HUES48 (cell line): ENCODE measurements at regions not wholly inside any gene's neighbourhood (a gene's known extent, or its start where the extent isn't known, plus 50 kb on each side); places are given as distances from the start of the nearest gene placed in this dataset.

ENCODE experiments used
- H3K27ac ChIP-seq: one replicate; pipeline ENCODE4 v1.7.0; 2013; ENCODE audit warnings: low read depth, low read length, inconsistent platforms
- H3K27me3 ChIP-seq: 2 replicates; pipeline ENCODE4 v1.6.1; 2013; ENCODE audit warnings: mild to moderate bottlenecking, low read length; ENCODE audit not compliant: control insufficient read depth, insufficient read depth
- H3K36me3 ChIP-seq: 2 replicates; pipeline ENCODE4 v1.6.1; 2013; ENCODE audit warnings: low read length; ENCODE audit not compliant: control insufficient read depth, insufficient read depth
- H3K4me1 ChIP-seq: 2 replicates; pipeline ENCODE4 v1.6.1; 2013; ENCODE audit warnings: mild to moderate bottlenecking, low read length; ENCODE audit not compliant: control insufficient read depth, insufficient read depth
- H3K4me3 ChIP-seq: 2 replicates; pipeline ENCODE4 v1.5.1; 2013; ENCODE audit warnings: mild to moderate bottlenecking, low read depth, low read length
- H3K9ac ChIP-seq: 2 replicates; pipeline ENCODE4 v1.6.1; 2013; ENCODE audit warnings: mild to moderate bottlenecking, low read depth, low read length, moderate library complexity
- H3K9me3 ChIP-seq: 2 replicates; pipeline ENCODE4 v1.6.1; 2013; ENCODE audit warnings: low read length; ENCODE audit not compliant: control insufficient read depth, insufficient read depth

DNA sequence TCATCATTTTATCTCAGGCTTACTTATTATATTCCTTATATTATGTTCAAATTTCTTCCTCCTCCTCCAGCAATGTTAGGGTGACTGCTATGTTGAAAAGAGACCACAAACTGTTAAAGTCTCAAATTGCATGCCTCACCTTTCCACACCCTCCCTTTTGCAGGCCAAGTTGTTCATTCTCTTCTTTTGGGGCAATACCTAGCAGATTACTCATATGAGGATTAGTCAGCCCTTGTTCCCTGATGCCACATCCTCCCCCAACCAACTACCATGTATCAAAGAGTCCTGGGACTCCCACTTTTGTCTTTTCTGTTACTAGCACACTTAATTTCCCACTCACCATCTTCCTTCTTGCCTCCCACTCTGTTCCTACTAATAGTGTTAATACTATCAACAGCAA lies 434.7 kb downstream of the BCKDHB start:
- no peak overlapping the region for H3K9ac ChIP-seq

DNA sequence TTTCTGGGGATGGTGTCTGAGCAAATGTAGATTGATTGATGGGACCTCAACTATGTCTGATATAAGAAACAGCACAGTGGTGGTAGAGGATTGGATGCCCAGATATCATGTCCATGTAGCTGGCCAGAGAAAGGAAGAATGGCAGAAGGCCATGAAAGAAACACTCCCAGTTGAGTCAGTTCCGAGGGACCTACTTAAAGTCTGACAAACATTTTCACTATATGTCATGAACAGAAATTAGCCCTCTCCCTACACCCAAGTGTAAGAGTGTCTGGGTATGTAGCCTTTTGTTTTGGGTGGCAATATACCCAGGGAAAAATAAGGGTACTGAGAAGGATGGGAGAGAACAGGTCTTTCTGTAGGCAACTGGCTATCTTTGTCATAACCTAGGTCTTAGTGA lies 434.2 kb downstream of the BCKDHB start:
- no peaks in the 10 kb centered on the region for H3K36me3 ChIP-seq
- H3K4me1 ChIP-seq: no peaks in the 10 kb centered on the region
- no peak overlapping the region for H3K9ac ChIP-seq

More for the DNA sequence above, 434.7 kb downstream of the BCKDHB start:
- H3K9me3 ChIP-seq: no peaks in the 10 kb centered on the region; the same call in 1 of the 2 replicates
- no peaks in the 10 kb centered on the region for H3K27me3 ChIP-seq
- no peak overlapping the region for H3K4me3 ChIP-seq
- H3K36me3 ChIP-seq: no peaks in the 10 kb centered on the region
- no peaks in the 10 kb centered on the region for H3K4me1 ChIP-seq
- H3K27ac ChIP-seq: no peak overlapping the region

DNA sequence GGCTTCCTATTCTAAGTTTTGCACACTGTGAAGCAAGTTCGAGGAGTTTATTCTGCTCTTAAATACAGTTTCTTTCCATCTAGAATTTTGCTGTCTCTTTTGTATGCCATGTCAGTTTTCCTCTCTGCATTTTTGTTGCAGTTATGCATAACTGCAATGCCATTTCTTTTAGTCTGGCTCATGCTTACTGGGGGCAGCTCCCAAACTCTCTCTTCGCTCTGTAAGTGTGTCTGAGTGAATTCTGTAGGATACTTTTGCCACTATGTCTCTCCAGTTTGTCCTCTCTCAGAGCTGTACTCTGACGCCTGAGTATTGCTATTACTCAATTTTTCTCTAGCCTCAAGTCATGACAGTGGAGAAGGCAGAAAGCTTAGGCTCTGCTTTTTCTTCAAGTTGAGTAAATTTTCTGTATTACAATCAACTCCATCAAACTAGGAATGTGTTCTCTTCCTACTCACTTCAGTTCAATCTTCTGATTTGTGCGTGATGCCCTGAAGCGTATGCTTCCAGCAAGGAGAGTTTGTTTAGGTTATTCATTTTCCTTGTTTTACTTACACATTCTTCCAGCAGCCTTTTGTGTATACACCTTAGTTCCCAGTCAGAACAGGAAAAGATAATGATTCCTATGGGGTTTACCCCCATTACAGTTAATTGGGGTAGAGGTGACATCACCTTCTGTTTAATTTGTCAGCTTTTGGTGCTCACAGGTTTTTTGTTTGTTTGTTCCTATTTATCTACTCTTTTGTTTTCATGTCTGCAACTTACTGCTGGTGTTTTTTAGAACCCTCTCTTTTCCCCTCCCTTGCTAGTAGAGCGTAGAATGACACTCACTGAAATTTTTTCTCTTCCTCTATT lies 430.9 kb downstream of the BCKDHB start:
- Histone ChIP-seq H3K27ac (no peak overlapping the region), H3K4me3 (no peak overlapping the region), H3K27me3 (no peaks in the 10 kb centered on the region), H3K9ac (no peak overlapping the region), H3K4me1 (no peaks in the 10 kb centered on the region), H3K36me3 (no peaks in the 10 kb centered on the region), H3K9me3 (peaks cover 6% of the 10 kb centered on the region; the same call in 1 of the 2 replicates)

More for the DNA sequence above, 434.2 kb downstream of the BCKDHB start:
- no peak overlapping the region for H3K27ac ChIP-seq
- no peak overlapping the region for H3K4me3 ChIP-seq
- H3K9me3 ChIP-seq: peaks cover 3% of the 10 kb centered on the region; the same call in 1 of the 2 replicates
- H3K27me3 ChIP-seq: no peaks in the 10 kb centered on the region

DNA sequence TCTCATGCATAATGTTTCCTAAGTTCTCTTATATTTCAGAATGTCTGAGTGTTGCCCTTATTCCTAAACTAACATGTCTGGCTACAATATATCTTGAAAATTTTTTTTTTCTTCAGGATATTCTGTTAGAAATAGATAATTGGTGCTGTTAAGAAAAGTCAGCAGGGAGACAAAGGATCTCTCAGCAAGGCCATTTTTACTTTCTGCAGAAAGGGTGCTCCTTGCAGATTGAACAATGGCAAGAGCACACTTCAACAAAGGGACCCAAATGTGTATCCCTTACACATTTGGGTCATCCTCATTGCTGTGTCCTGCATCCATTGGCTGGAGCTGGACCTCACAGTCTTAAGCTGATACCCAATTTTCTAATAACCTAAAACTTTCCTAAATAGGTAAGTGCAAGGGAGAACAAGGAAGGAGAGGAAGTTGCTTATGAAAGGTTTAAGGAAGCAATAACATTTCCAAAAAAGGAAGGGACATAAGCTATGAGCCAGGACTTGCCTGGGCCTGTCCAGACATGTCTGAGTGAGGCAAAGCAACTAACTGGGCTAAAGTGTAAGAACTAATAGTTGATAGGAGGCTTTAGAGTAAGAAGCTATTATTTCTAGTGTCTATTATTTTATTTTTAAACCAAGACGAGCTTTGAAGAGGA lies 429.6 kb downstream of the BCKDHB start:
- H3K9ac ChIP-seq: no peak overlapping the region

DNA sequence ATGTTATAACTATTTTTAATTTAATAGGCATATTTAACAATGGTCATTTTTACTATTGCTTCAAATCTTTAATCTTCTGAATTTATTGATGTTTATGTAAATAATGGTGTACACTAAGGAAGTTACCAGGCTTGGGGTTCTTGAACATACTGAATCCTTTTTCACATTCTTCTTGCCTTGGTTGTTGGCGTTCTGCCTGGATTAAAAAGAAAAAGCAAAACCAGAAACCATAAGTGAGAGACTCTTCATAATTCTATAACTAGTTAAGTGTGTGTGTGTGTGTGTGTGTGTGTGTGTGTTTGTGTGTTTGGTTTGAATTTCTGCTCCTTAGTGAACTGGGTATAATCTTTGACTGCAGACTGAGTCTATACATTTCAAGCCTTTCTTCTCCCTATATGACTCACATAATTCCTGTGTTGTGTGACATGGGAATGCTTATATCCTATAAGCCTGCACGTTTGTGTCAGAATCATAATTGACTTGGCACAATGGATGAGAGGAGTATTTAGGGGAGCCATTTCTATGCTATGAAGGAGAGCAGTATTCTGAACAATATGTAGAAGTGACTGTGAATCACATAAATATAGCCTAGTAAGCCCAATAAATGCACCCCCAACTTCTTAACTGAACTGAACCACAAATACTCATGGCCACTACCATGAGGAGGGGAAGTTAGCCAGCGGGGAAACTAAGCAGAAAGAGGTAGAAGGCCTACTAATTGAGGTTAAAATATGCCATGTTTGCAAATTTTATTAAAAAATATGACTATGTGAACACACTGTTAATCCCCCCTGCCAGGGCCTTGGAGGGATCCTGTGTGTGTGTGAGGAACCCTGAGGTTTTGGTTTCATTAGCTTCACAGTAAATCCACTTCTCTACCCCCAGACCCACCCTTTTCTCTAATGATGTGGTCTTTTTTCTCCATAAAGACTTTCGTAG lies 425.5 kb downstream of the BCKDHB start:
- no peaks in the 10 kb centered on the region for H3K36me3 ChIP-seq
- H3K27me3 ChIP-seq: no peaks in the 10 kb centered on the region
- H3K27ac ChIP-seq: no peak overlapping the region
- no peak overlapping the region for H3K9ac ChIP-seq
- no peak overlapping the region for H3K4me3 ChIP-seq
- H3K9me3 ChIP-seq: peaks cover 6% of the 10 kb centered on the region; the same call in 1 of the 2 replicates
- H3K4me1 ChIP-seq: no peaks in the 10 kb centered on the region

More for the DNA sequence above, 429.6 kb downstream of the BCKDHB start:
- Histone ChIP-seq H3K27ac (no peak overlapping the region), H3K4me3 (no peak overlapping the region), H3K36me3 (no peaks in the 10 kb centered on the region), H3K4me1 (no peaks in the 10 kb centered on the region), H3K27me3 (no peaks in the 10 kb centered on the region), H3K9me3 (peaks cover 6% of the 10 kb centered on the region; the same call in 1 of the 2 replicates)

DNA sequence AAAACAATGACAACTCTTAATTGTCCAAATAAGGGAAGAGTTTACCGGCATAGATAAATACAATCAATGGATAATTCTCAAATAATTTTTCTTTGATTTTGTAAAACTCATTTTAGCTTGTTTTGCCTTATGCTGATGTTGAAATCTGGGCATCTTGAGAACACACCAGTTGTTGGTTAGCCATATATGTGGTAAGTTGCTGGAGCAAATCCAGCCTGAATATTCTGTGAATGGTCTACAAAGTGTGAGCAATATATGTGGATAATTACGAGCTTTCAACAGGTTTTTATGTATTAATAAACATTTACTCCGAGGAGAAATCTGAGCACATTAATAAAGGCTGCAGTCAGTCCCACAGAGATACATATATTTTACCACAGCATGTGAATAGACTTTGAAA lies 423.6 kb downstream of the BCKDHB start:
- H3K36me3 ChIP-seq: no peaks in the 10 kb centered on the region
- H3K9ac ChIP-seq: no peak overlapping the region
- no peaks in the 10 kb centered on the region for H3K9me3 ChIP-seq
- H3K4me3 ChIP-seq: no peak overlapping the region
- no peaks in the 10 kb centered on the region for H3K4me1 ChIP-seq
- no peak overlapping the region for H3K27ac ChIP-seq
- H3K27me3 ChIP-seq: no peaks in the 10 kb centered on the region

DNA sequence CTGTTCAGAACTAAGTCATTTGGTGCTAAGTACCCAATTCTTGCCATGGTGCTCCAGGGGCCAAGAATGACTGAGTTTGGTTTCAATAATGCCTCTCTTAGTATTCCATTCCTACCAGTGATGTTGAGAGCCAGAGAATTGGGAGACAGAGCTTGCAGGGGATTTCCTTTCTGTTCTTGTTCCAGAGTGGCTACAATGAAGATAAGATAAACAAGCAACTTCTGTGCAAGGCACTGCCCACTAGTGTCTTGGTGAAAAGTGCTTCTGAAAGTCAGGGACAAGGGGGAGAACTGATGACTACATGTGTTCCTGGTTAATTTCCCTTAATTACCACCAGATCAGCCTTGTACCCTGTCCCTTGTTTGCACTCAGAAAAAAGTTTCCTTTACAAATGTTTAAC lies 421.6 kb downstream of the BCKDHB start:
- no peaks in the 10 kb centered on the region for H3K9me3 ChIP-seq
- H3K27me3 ChIP-seq: no peaks in the 10 kb centered on the region
- no peak overlapping the region for H3K27ac ChIP-seq
- H3K4me3 ChIP-seq: no peak overlapping the region
- no peaks in the 10 kb centered on the region for H3K36me3 ChIP-seq
- H3K4me1 ChIP-seq: peaks cover 11% of the 10 kb centered on the region
- no peak overlapping the region for H3K9ac ChIP-seq

DNA sequence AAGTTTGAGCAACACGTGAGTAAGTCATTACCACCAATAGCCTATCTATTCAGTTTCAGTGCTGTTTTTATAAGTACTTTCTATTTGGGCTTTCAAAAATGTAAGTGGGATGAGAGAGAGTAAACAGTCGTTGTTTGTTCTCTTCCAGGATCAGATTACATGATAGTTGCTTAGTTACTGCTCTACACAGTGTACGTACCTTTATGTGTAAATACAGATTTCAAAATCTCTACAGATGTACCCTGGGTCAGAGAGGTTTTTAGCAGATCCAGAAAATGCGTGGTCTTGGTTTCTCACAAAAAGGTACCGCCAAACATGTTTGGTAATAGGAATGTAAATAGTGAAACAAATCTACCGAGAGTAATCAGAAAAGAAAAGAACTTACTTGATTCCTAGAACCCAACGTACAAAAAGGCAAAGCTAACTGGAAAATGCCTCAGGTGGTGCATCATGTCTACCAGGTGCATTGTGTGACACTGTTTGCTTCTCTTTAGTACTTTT lies 421.1 kb downstream of the BCKDHB start:
- Histone ChIP-seq H3K9me3 (no peaks in the 10 kb centered on the region), H3K36me3 (no peaks in the 10 kb centered on the region), H3K4me3 (no peak overlapping the region), H3K27me3 (no peaks in the 10 kb centered on the region), H3K27ac (no peak overlapping the region), H3K4me1 (peaks cover 16% of the 10 kb centered on the region), H3K9ac (no peak overlapping the region)

DNA sequence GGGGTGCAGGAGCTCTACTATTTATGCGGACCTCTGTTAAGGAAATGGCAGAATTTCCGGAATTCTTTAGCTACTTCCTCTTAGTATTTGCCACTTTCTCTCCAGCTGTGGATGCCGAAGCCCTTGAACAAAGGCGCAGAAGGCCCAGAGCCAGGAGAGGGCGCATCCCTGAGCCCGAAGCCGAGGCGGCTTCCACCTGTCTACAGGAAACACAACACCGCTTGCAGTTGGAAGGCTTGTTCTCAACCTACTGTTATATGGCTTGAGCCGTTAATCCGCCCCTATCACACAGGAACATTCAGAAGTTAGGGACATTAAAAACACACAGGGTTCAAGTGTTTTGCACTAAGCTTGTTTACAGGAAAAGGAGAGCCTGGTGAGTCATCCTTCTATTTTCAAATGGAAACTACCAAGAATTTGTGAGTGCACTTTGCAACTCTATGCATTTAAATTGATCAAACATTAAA lies 417.1 kb downstream of the BCKDHB start:
- Histone ChIP-seq H3K9ac (no peak overlapping the region), H3K4me1 (peaks cover 22% of the 10 kb centered on the region), H3K27ac (peak overlapping the region; percentile 11), H3K27me3 (no peaks in the 10 kb centered on the region), H3K4me3 (no peak overlapping the region), H3K9me3 (no peaks in the 10 kb centered on the region), H3K36me3 (no peaks in the 10 kb centered on the region)

DNA sequence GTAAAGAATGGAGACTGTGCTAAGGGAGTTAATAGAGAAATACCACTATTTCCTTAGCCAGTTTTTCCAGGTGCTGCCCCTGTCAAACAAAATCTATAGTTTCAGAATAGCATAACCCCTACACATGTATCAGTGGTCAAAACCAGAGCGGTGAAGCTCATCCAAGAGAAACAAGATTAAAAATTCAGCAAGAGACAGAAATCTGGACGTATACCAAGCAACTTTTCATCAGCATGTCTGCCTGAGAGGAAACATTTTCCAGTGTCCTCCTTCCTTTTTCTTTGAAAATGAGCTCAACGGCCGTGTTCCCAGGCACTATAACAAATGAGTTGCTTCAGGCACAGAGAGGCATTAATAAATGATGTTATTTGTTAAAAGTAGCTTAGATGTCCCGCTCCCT lies 416.5 kb downstream of the BCKDHB start:
- Histone ChIP-seq H3K36me3 (no peaks in the 10 kb centered on the region), H3K9me3 (no peaks in the 10 kb centered on the region), H3K27me3 (no peaks in the 10 kb centered on the region), H3K4me1 (peaks cover 22% of the 10 kb centered on the region), H3K27ac (peak overlapping the region; percentile 11), H3K9ac (no peak overlapping the region), H3K4me3 (no peak overlapping the region)
